Activated naive CD8-positive, alpha-beta T cell treated with anti-CD3 and anti-CD28 coated beads, Interleukin-2, amount 10 ng/mL, durations not matched to agents 7 days and 5 days (primary cell): ENCODE measurements at regions not wholly inside any gene's neighbourhood (a gene's known extent, or its start where the extent isn't known, plus 50 kb on each side); places are given as distances from the start of the nearest gene placed in this dataset.
"Not testable (repeated sequence)": the region's sequence is repeated elsewhere in the genome, so short reads cannot be mapped to it uniquely, and the experiment has no call there.

Experiments used
- ATAC-seq: fragments of 150-1000 bp; cut with Tn5 transposase; one replicate; pipeline ENCODE4 v1.10.0; 2021; ENCODE audit warnings: low read depth, moderate library complexity
- POLR2A ChIA-PET: fragments of 350-600 bp; sonication (Branson Sonifier 250); formaldehyde crosslinking; loops from one replicate; lab custom pipeline; 2021; ENCODE audit warnings: antibody characterized with exemption; lab: Charles Lee
- DNase-seq: peaks from one replicate; pipeline ENCODE4 v3.0.0; 2021
- H3K27ac Mint-ChIP-seq: one replicate; pipeline ENCODE4 v1.8.0; 2022; ENCODE audit warnings: mild to moderate bottlenecking, mixed read lengths
- H3K27me3 Mint-ChIP-seq: one replicate; pipeline ENCODE4 v1.8.0; 2022; ENCODE audit warnings: mild to moderate bottlenecking, moderate library complexity, mixed read lengths
- H3K36me3 Mint-ChIP-seq: one replicate; pipeline ENCODE4 v1.8.0; 2021; ENCODE audit warnings: mild to moderate bottlenecking, mixed read lengths
- H3K4me1 Mint-ChIP-seq: one replicate; pipeline ENCODE4 v1.8.0; 2021; ENCODE audit warnings: mixed read lengths
- H3K4me3 Mint-ChIP-seq: one replicate; pipeline ENCODE4 v1.8.0; 2022; ENCODE audit warnings: mild to moderate bottlenecking, moderate library complexity, mixed read lengths
- H3K9me3 Mint-ChIP-seq: one replicate; pipeline ENCODE4 v1.8.0; 2021; ENCODE audit warnings: mixed read lengths

- POLR2A ChIA-PET: no interaction called here
- H3K27ac Mint-ChIP-seq: no peak overlapping the region
- no peak for ATAC-seq
- no peak for DNase-seq
- H3K27me3 Mint-ChIP-seq: no peaks in the 10 kb centered on the region
- no peaks in the 10 kb centered on the region for H3K36me3 Mint-ChIP-seq
- no peak overlapping the region for H3K4me3 Mint-ChIP-seq
- H3K9me3 Mint-ChIP-seq: peaks cover 2% of the 10 kb centered on the region
- no peaks in the 10 kb centered on the region for H3K4me1 Mint-ChIP-seq
Observed at GRCh38 chr6:74199215-74199915, 503.4 kb downstream of the CD109 start.

DNA sequence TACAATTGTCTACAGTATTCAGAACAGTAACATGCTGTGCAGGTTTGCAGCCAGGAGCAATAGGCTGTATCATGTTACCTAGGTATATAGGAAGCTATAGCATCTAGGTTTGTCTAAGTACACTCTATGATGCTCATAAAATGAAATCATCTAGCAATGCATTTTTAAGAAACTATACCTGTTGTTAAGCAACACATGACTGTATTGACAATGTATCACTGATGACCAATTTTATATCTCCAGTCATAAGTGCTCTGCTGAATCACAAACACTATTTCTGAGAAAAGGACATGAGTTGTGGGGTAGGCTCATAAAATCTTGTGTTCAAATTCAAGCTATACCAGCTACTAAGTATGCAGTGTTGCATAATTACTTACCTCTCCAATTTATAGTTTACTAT lies 501.3 kb downstream of the CD109 start:
- no peak for DNase-seq
- no peaks in the 10 kb centered on the region for H3K36me3 Mint-ChIP-seq

DNA sequence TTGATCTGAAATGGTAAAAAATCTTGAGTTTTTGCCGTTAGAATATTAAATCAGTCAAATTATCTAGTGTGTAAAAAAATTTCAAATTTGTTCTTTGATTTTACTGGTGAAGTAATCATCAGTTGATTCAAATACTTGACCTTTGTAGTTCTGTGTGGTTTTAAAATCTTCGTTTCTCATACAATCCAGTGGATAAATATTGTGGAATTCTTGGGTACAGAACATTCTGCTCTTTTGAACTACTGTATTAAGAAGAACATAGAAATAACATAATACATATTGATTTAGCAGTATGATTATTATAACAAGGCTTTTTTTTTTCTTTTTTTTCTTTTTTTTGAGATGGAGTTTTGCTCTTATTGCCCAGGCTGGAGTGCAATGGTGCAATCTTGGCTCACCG lies 491.8 kb downstream of the CD109 start:
- H3K36me3 Mint-ChIP-seq: no peaks in the 10 kb centered on the region
- no peaks in the 10 kb centered on the region for H3K4me1 Mint-ChIP-seq
- H3K4me3 Mint-ChIP-seq: no peak overlapping the region
- H3K27me3 Mint-ChIP-seq: no peaks in the 10 kb centered on the region
- POLR2A ChIA-PET: no interaction called here
- DNase-seq (no peak), ATAC-seq (no peak)
- no peak overlapping the region for H3K27ac Mint-ChIP-seq
- H3K9me3 Mint-ChIP-seq: no peaks in the 10 kb centered on the region

More for the DNA sequence above, 501.3 kb downstream of the CD109 start:
- Mint-ChIP-seq H3K27ac (no peak overlapping the region), H3K27me3 (no peaks in the 10 kb centered on the region), H3K4me1 (no peaks in the 10 kb centered on the region), H3K9me3 (peaks cover 2% of the 10 kb centered on the region), H3K4me3 (no peak overlapping the region)
- ATAC-seq: no peak
- POLR2A ChIA-PET: no interaction called here

DNA sequence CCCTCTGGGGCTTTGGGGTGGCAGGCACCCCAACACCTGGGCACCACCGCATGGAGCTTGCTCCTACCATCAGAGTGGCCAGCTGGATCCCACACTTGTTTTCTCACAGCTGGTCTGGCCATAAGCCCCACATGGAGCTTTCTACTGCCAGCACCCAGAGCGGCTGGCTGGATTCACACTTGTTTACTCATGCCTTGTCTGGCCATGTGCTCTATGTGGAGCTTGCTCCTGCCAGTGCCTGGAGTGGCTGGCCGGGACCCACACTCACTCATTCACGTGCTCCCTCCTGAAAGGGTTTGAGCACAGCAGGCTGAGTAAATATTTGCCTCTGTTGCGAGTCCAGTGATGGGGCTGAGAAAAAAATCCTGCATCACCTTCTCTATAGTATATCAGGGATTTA lies 487.0 kb downstream of the CD109 start:
- Mint-ChIP-seq H3K27me3 (no peaks in the 10 kb centered on the region), H3K4me3 (no peak overlapping the region), H3K9me3 (no peaks in the 10 kb centered on the region), H3K27ac (no peak overlapping the region), H3K36me3 (no peaks in the 10 kb centered on the region), H3K4me1 (no peaks in the 10 kb centered on the region)
- POLR2A ChIA-PET: no interaction called here
- DNase-seq (no peak), ATAC-seq (no peak)

DNA sequence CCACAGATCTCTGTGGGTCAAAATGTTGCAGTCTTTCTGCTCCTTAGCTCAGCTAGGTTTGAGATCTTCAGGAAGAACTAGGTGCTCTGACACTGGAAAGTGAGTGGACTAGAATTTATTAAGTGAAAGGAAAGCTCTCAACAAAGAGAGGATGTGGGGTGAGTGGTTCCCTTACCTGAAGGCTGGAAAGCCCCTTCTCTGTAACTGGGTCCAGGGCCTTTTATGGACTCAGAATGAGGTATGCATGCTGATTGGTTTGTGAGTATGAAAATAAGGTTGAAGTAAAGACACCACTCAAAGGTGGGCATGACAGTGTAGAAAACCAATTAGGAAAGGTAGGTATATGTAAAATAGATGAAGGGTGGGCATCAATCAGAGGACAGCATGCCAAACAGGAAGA lies 485.5 kb downstream of the CD109 start:
- DNase-seq (no peak), ATAC-seq (no peak)
- H3K27me3 Mint-ChIP-seq: no peaks in the 10 kb centered on the region
- H3K27ac Mint-ChIP-seq: no peak overlapping the region
- no peaks in the 10 kb centered on the region for H3K9me3 Mint-ChIP-seq
- H3K4me1 Mint-ChIP-seq: no peaks in the 10 kb centered on the region
- POLR2A ChIA-PET: no interaction called here
- H3K36me3 Mint-ChIP-seq: no peaks in the 10 kb centered on the region
- H3K4me3 Mint-ChIP-seq: no peak overlapping the region

- POLR2A ChIA-PET: no interaction called here
- ATAC-seq: no peak
- Mint-ChIP-seq H3K9me3 (no peaks in the 10 kb centered on the region), H3K27me3 (no peaks in the 10 kb centered on the region), H3K4me1 (no peaks in the 10 kb centered on the region), H3K36me3 (no peaks in the 10 kb centered on the region), H3K27ac (no peak overlapping the region), H3K4me3 (no peak overlapping the region)
- no peak for DNase-seq
Observed at GRCh38 chr6:74177506-74177905, 481.5 kb downstream of the CD109 start.

DNA sequence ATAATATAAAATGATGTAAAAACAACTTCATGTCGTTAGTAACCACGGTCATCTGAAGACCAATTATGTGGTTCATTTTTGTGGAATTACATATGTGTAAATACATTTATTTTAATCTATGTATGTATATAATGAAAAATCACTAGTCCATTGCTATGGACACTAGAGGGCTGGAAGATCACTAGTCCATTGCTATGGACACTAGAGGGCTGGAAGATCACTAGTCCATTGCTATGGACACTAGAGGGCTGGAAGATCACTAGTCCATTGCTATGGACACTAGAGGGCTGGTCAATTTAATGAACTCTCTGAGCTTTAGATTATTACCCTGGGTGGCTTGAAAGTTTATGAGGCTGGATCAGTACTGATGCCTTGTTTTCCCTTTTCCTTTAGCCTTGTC lies 474.5 kb downstream of the CD109 start:
- ATAC-seq, H3K27ac Mint-ChIP-seq, POLR2A ChIA-PET, H3K9me3 Mint-ChIP-seq, H3K27me3 Mint-ChIP-seq, H3K4me3 Mint-ChIP-seq, H3K4me1 Mint-ChIP-seq, H3K36me3 Mint-ChIP-seq, DNase-seq: not testable (repeated sequence)

DNA sequence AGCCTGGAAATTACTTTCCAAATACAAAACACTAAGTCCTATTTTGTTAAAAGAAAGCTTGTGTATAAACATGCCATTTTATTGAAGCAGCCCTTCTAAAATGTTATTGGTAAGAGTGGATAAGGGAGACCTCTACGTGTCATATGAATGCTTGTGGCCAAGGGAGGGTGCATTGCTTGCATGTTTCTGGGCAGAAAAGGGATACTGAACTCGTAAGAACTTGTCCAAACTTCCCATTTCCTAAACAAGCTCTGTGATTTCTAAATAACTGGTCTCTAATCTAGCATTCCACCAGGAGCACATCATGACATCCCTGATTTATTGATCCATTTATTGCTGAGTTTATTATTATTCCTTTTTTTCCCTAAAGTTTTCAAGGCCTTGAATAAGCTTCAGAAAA lies 474.1 kb downstream of the CD109 start:
- ATAC-seq: no peak

GRCh38 chr6:74167976-74168375 lies 472.0 kb downstream of the CD109 start:
- no peaks in the 10 kb centered on the region for H3K27me3 Mint-ChIP-seq
- H3K27ac Mint-ChIP-seq: no peak overlapping the region
- no peak for ATAC-seq

More for the DNA sequence above, 474.1 kb downstream of the CD109 start:
- H3K9me3 Mint-ChIP-seq: no peaks in the 10 kb centered on the region
- no peaks in the 10 kb centered on the region for H3K36me3 Mint-ChIP-seq
- H3K4me3 Mint-ChIP-seq: no peak overlapping the region
- no peaks in the 10 kb centered on the region for H3K27me3 Mint-ChIP-seq
- H3K4me1 Mint-ChIP-seq: no peaks in the 10 kb centered on the region
- POLR2A ChIA-PET: no interaction called here
- DNase-seq: no peak
- H3K27ac Mint-ChIP-seq: no peak overlapping the region

DNA sequence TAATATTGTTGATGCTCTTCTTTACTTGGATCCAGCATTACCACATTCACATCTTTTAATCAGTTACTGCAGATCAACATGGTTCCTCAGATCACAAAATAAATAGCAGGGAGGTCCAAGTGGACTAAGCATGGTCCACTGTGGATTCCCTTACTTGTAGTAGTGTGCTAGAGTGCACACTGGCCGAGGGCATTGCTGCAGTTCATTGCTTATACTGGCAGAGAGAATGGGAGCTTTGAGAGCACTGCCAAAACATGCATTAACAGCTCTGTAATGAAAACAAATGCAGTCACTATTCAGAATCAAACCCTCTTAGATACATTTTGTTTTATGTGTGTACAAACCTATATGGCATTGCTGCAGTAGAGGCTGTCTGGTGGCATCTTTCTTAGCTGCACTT lies 471.5 kb downstream of the CD109 start:
- POLR2A ChIA-PET: no interaction called here
- Mint-ChIP-seq H3K36me3 (no peaks in the 10 kb centered on the region), H3K27ac (no peak overlapping the region), H3K9me3 (no peaks in the 10 kb centered on the region), H3K4me3 (no peak overlapping the region), H3K27me3 (no peaks in the 10 kb centered on the region), H3K4me1 (no peaks in the 10 kb centered on the region)
- DNase-seq: no peak
- ATAC-seq: no peak

More at GRCh38 chr6:74167976-74168375, 472.0 kb downstream of the CD109 start:
- no peak overlapping the region for H3K4me3 Mint-ChIP-seq
- no peaks in the 10 kb centered on the region for H3K4me1 Mint-ChIP-seq
- H3K36me3 Mint-ChIP-seq: no peaks in the 10 kb centered on the region
- no peaks in the 10 kb centered on the region for H3K9me3 Mint-ChIP-seq
- POLR2A ChIA-PET: no interaction called here
- no peak for DNase-seq

DNA sequence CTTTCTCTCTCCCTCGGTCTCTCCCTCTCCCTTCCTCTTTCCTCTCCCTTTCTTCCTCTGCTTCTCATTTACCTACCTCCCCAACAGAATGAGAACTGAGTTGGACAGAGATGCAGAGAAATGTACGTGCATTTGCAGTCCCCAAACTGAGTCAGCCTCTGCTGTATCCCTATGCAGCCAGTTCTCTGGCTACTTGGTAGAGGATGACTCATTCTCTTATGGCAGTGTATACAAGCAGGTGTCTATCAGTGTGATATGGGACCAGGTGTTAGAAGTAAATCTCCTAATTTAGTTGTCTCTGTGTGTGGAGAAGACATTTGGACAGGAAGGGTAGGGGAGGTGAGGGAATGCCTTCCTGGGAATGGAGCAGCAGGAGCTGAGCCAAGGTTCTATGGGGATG lies 470.8 kb downstream of the CD109 start:
- POLR2A ChIA-PET: no interaction called here
- no peaks in the 10 kb centered on the region for H3K36me3 Mint-ChIP-seq
- no peak for ATAC-seq
- no peak overlapping the region for H3K4me3 Mint-ChIP-seq
- DNase-seq: no peak
- H3K27me3 Mint-ChIP-seq: no peaks in the 10 kb centered on the region
- no peaks in the 10 kb centered on the region for H3K4me1 Mint-ChIP-seq
- H3K27ac Mint-ChIP-seq: no peak overlapping the region
- no peaks in the 10 kb centered on the region for H3K9me3 Mint-ChIP-seq

GRCh38 chr6:74161380-74161779 lies 465.4 kb downstream of the CD109 start:
- peaks cover 3% of the 10 kb centered on the region for H3K9me3 Mint-ChIP-seq
- no peaks in the 10 kb centered on the region for H3K27me3 Mint-ChIP-seq
- no peaks in the 10 kb centered on the region for H3K36me3 Mint-ChIP-seq
- H3K27ac Mint-ChIP-seq: no peak overlapping the region
- H3K4me1 Mint-ChIP-seq: no peaks in the 10 kb centered on the region
- POLR2A ChIA-PET: no interaction called here
- DNase-seq: no peak
- no peak for ATAC-seq
- no peak overlapping the region for H3K4me3 Mint-ChIP-seq

GRCh38 chr6:74152096-74152675 lies 456.2 kb downstream of the CD109 start:
- POLR2A ChIA-PET: no interaction called here
- no peaks in the 10 kb centered on the region for H3K27me3 Mint-ChIP-seq
- no peak for DNase-seq
- no peaks in the 10 kb centered on the region for H3K9me3 Mint-ChIP-seq
- no peak overlapping the region for H3K27ac Mint-ChIP-seq
- ATAC-seq: no peak
- no peaks in the 10 kb centered on the region for H3K36me3 Mint-ChIP-seq
- no peaks in the 10 kb centered on the region for H3K4me1 Mint-ChIP-seq
- H3K4me3 Mint-ChIP-seq: no peak overlapping the region

- no peak overlapping the region for H3K27ac Mint-ChIP-seq
- DNase-seq (no peak), ATAC-seq (no peak)
- H3K4me1 Mint-ChIP-seq: no peaks in the 10 kb centered on the region
- no peak overlapping the region for H3K4me3 Mint-ChIP-seq
- no peaks in the 10 kb centered on the region for H3K9me3 Mint-ChIP-seq
- H3K27me3 Mint-ChIP-seq: no peaks in the 10 kb centered on the region
- H3K36me3 Mint-ChIP-seq: no peaks in the 10 kb centered on the region
- POLR2A ChIA-PET: no interaction called here
Observed at GRCh38 chr6:74145931-74146330, 449.9 kb downstream of the CD109 start.
